ENCODE measurements at regions not wholly inside any gene's neighbourhood (a gene's known extent, or its start where the extent isn't known, plus 50 kb on each side); places are given as distances from the start of the nearest gene placed in this dataset.
"Not testable (repeated sequence)": the region's sequence is repeated elsewhere in the genome, so short reads cannot be mapped to it uniquely, and the experiment has no call there.

GRCh38 chr14:53242898-53243297 is 89.8 kb upstream of the DDHD1 start:
- TF ChIP-seq CTCF (conservative IDR thresholded peaks at IDR 0.05 in 1 of 2, IDR thresholded peaks at IDR 0.05 in 1 of 2; ENCODE audit: low read depth in 1 of 2, low read length in 2 of 2); EZH2 (IDR thresholded peaks at IDR 0.05; ENCODE audit: low read length, missing control alignments): not testable (repeated sequence)

All from fibroblast of lung (primary cell).